CD4-positive, alpha-beta T cell treated with Interleukin-15 for 1 hour (primary cell): ENCODE measurements at regions not wholly inside any gene's neighbourhood (a gene's known extent, or its start where the extent isn't known, plus 50 kb on each side); places are given as distances from the start of the nearest gene placed in this dataset.
"Not testable (repeated sequence)": the region's sequence is repeated elsewhere in the genome, so short reads cannot be mapped to it uniquely, and the experiment has no call there.

ENCODE experiments used
- DNase-seq: peaks from one replicate; pipeline ENCODE4 v3.0.0-alpha.2; 2020

GRCh38 chr4:19123681-19124080 lies 1102.1 kb upstream of the LCORL start:
- no peak for DNase-seq

GRCh38 chr4:19119904-19120560 lies 1098.5 kb upstream of the LCORL start:
- no peak for DNase-seq

DNA sequence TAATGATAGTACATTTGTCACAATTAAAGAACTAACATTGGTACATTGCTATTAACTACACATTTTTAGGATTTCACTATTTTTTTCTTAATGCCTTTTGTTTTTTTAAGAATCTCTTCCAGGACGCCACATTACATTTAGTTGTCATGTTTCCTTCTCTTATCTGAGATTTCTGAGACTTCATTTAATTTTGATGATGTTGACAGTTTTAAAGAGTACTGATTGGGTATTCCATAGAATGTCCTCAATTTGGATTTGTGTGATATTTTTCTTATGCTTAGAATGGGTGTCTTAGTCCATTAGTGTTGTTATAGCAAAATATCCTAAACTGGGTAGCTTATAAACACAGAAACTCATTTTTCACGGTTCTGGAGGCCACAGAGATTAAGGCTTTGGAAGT lies 1095.5 kb upstream of the LCORL start:
- DNase-seq = no peak

- DNase-seq = no peak
Measured at GRCh38 chr4:19104176-19104575, 1082.6 kb upstream of the LCORL start.

GRCh38 chr4:19095491-19096046 lies 1074.0 kb upstream of the LCORL start:
- DNase-seq = no peak

DNA sequence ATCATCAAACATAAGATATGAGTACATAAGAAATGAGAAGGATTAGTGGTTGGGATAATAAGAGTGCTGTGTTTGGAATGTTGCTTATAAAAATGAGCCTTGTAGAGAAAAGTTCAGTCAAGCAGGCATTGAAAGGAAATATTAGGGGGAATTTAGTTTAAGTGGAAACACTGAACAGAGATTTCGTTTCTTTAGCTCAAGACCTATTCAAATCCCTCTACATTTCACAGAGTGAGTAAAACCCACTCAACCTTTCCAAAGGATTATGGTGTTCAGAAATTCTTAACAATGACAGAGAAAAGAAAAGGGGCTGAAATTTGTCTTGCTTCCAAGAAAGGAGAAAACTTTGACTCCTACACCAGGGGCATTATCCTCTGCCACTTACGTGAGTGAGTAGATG lies 1072.4 kb upstream of the LCORL start:
- DNase-seq = no peak

GRCh38 chr4:19092797-19093196 lies 1071.2 kb upstream of the LCORL start:
- no peak for DNase-seq

- no peak for DNase-seq
Measured at GRCh38 chr4:19074036-19074435, 1052.5 kb upstream of the LCORL start.

GRCh38 chr4:19063662-19064061 lies 1042.1 kb upstream of the LCORL start:
- no peak for DNase-seq

- DNase-seq = no peak
Measured at GRCh38 chr4:19054916-19055315, 1033.4 kb upstream of the LCORL start.

DNA sequence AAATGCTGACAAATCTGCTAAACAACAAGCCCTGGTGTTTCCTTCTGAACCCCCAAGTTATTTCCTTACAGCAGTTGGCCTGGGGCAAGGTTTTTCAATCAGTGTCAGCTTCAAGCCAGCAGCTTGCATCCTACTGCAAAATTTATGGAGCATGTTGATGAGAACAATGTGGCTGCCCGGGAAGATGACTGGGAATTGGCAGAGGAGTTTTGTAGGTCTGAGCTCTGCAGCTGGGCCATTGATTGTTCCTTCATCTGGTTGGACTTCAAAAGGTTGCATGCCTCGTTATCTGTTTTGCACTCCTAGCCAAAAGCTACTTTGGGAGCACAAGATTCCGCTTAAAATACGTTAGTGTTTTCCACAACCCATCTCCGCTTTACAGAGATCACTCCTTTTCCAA lies 1030.3 kb upstream of the LCORL start:
- no peak for DNase-seq

- DNase-seq = no peak
Measured at GRCh38 chr4:19047279-19047880, 1025.8 kb upstream of the LCORL start.

DNA sequence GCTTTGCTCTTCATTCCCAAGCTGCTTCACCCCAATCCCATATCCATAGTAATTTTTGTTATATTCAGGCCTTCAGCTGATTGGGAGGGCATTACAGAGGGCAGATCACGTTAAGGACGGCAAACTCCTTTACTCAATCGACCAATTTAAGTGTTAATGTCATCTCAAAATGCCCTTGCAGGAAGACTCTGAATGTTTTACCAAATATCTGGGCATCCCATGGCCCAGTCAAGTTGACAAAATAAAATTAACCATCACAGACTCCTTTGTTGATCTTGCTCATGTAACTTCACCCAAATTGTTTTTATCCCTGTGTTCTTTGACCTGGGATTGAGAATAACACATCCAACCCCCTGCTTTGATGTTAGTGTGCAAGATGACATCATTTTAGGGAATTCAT lies 1018.3 kb upstream of the LCORL start:
- no peak for DNase-seq

DNA sequence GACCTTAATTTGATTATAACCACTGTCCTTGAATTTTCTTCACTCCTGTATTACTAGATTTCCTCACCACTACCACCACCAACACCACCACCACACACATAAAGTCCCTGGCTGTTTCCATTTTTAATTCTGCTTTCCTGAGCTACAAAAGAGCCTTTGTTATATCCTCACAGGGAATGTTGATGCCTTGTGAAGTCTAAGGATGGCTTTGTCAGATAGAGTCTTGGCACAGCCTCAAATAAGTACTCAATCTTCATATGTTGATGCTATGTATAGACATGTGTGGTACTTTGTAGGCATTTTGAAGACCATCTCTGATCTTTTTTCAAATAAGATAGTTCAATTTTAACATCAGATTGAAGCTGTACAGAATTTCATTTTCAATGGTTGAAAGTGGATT lies 1016.7 kb upstream of the LCORL start:
- no peak for DNase-seq

- no peak for DNase-seq
Measured at GRCh38 chr4:19033816-19034733, 1012.5 kb upstream of the LCORL start.

DNA sequence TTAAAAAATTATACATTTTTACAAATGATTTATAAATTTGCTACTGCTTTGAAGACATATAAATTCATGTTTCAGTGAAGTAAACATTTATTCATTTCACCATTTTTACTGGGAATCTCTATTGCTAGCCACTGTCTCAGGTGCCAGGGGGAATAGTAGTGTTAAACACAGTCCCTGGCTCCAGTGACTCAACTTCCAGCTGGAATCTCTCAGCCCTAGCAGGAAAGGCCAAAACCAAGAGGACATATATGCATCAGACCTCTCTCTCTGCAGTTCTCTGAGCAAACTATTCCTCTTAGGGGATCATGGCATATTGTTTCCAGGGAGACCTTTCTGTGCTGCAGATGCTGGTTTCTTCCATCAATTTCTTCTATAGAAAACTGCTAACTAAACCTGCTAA lies 1009.0 kb upstream of the LCORL start:
- no peak for DNase-seq

DNA sequence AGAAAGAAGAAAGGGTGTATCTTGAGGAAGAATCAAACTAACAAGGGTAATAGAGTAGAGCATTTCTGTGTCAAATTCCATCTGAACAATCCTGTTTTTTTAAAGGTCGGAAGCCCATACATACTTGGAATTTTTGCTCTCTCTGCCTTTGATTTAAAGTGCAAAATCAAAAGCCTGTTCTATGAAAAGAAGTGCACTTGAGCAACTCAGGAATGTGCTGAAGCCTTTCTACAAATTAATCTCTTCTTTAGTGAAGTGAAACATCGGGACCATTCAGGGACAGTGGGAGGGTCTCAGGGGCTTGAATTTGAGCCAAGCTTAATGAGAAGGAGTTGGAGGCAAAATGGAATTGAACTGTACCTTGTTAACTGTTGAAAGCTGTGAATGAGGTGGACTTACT lies 1008.5 kb upstream of the LCORL start:
- DNase-seq = no peak

GRCh38 chr4:19026281-19026680 lies 1004.7 kb upstream of the LCORL start:
- no peak for DNase-seq

DNA sequence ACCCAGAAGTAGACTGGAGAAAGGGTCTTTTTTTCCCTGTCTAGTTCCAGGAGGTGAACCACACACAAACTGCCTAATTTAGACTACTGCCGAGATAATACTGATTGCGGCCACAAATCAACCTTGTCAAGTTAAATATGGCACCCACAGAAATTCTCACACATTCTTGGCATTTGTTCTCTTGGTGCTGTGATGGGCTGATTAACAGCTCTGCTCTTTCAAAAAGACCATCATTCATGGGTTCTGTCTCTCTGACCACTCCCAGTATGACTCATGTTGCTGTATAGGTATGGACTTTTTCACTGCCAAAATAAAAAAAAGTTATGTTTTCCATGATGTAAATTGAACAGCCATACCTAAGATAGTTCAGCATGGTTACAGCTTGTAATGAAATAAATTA lies 1003.5 kb upstream of the LCORL start:
- DNase-seq = no peak

GRCh38 chr4:19024047-19024446 lies 1002.5 kb upstream of the LCORL start:
- no peak for DNase-seq

- no peak for DNase-seq
Measured at GRCh38 chr4:19021617-19022016, 1000.1 kb upstream of the LCORL start.

DNA sequence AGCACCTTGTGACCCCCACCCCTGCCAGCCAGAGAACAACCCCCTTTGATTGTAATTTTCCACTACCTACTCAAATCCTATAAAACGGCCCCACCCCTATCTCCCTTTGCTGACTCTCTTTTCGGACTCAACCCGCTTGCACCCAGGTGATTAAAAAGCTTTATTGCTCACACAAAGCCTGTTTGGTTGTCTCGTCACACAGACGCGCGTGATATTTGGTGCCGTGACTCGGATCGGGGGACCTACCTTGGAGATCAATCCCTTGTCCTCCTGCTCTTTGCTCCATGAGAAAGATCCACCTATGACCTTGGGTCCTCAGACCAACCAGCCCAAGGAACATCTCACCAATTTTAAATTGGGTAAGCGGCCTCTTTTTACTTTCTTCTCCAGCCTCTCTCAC lies 995.0 kb upstream of the LCORL start:
- not testable (repeated sequence) for DNase-seq

GRCh38 chr4:19014594-19014993 lies 993.0 kb upstream of the LCORL start:
- DNase-seq = no peak

- no peak for DNase-seq
Measured at GRCh38 chr4:19010761-19011160, 989.2 kb upstream of the LCORL start.
